ENCODE measurements at regions not wholly inside any gene's neighbourhood (a gene's known extent, or its start where the extent isn't known, plus 50 kb on each side); places are given as distances from the start of the nearest gene placed in this dataset. TPM values are rescaled to one million over a fixed set of nuclear protein-coding genes. Genes with fewer than 3 reads are reported as not detected.
A peak's percentile ranks its signal among the peaks of the same experiment; 100 is the strongest.

DNA sequence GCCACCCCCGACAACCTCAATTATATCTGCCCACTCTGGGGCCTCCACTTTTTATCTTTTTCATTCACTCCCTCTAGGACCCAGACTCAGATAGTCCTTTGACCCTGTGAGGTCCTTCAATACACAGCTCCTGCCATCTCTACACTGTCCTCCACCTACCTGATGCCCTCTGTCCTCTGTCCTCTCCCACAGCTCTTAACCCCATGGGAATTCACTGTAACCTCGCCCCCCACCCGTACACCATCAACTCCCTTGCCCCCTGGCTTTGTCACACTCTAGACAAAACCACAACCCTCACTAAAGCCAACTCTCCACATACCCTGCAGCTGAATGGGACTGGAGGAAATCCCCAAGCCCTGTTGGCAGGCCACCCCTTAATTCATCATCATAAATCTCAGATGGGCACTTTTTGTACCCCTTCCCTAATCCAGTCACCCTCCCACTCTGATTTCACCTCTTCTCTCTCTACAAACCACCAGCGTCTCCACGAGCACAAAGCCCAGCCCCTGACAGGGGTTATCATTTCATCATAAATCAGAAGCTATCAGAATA, 52.3 kb upstream of the ENPP6 start:
- Histone ChIP-seq H3K4me3 (no peak overlapping the region), H3K9me3 (no peaks in the 10 kb centered on the region), H3K36me3 (no peaks in the 10 kb centered on the region), H3K27ac (no peak overlapping the region), H3K27me3 (no peaks in the 10 kb centered on the region), H3K4me1 (peaks cover 0 to 10% (median 3%) of the 10 kb centered on the region in 4 donors)
- no peak for DNase-seq (ENCODE audit: low spot score in 2 of 2)
- TF ChIP-seq EP300 (IDR thresholded peaks at IDR 0.05) (no peak), POLR2A (IDR thresholded peaks at IDR 0.05) (no peak)
- TF ChIP-seq, protein P1, sequence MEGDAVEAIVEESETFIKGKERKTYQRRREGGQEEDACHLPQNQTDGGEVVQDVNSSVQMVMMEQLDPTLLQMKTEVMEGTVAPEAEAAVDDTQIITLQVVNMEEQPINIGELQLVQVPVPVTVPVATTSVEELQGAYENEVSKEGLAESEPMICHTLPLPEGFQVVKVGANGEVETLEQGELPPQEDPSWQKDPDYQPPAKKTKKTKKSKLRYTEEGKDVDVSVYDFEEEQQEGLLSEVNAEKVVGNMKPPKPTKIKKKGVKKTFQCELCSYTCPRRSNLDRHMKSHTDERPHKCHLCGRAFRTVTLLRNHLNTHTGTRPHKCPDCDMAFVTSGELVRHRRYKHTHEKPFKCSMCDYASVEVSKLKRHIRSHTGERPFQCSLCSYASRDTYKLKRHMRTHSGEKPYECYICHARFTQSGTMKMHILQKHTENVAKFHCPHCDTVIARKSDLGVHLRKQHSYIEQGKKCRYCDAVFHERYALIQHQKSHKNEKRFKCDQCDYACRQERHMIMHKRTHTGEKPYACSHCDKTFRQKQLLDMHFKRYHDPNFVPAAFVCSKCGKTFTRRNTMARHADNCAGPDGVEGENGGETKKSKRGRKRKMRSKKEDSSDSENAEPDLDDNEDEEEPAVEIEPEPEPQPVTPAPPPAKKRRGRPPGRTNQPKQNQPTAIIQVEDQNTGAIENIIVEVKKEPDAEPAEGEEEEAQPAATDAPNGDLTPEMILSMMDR (IDR thresholded peaks at IDR 0.05): no peak
- 66 to 75% methylated on average over 5 of the region's 5 CpGs for WGBS, 2 donors

DNA sequence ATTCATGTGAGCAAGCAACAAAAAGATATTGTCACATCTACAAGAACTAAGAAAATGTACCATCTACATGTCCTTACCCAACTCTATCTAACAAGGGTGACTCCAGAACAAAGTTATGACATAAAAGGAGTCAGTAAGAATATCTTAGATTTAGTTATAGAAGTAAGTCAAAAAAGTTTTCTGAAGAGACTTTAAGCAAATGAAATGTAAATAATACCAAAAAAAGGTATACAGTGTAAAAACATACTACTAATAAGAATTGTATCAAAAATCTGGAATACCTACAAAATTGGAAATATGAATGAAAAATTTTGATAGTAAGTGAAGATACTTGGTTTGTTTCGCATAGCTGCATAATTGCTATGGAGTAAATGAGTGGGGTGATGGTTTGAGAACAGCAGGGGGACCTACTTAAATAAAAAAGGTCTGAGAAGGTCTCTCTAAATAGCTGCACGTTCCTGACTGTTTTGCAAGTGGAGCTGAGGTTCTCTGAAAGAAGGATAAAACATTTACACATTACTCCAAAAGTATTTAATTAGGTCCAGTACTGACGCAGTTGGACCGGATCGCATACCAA, 51.0 kb upstream of the ENPP6 start:
- Histone ChIP-seq H3K36me3 (no peaks in the 10 kb centered on the region), H3K4me3 (no peak overlapping the region), H3K27me3 (no peaks in the 10 kb centered on the region), H3K4me1 (peaks cover 0 to 17% (median 4%) of the 10 kb centered on the region in 4 donors), H3K9me3 (no peaks in the 10 kb centered on the region), H3K27ac (peak overlapping the region in 3 of 4 donors; percentile 72 to 86 (median 74))
- DNase-seq (ENCODE audit: low spot score in 2 of 2): no peak
- WGBS, 2 donors: 79 to 81% methylated on average over 5 of the region's 5 CpGs
- TF ChIP-seq, protein P1 (IDR thresholded peaks at IDR 0.05): no peak
- no peak for TF ChIP-seq EP300 (IDR thresholded peaks at IDR 0.05)
- no peak for TF ChIP-seq POLR2A (IDR thresholded peaks at IDR 0.05)

DNA sequence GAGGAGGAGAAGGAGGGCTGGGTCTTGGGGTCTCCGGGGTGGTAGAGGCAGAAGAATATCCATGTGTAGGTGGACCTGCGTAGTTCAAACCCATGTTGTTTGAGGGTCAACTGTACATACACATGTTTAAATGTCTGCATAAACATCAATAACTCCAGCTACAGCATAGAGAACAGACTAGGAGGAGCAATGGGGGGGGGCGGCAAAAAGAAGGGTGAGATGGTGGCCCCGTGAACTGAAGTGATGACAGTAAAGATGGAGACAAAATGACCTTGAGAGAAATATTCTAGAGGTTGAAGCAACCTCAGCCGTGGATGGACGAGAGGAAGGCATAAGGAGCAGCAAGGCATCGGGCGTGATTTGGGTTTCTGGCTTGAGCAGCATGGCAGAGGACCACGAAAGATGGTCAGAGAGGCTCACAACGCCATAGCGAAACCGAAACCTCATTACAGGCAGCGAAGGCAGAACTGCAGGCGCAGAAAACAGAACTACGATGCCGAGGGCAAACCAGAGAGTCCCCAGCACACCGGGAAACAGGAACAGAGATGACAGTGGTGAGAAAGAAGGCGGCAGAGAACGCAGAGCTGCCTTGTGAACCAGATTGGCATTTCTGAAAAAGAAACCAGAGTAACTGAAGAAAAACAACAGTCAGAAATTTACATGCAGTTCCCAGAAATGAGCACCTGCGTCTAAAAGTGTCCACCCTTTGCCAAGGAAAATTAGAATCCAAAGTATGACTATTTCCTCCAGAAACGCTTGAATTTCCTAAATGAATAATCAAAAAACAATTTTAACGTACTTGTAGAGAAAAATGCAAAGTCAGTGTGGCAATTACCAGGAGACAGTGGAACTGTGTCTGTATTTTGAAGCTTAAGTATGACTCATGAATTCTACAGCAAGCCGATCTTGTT, 50.3 kb upstream of the ENPP6 start:
- H3K4me1 ChIP-seq: peaks cover 0 to 17% (median 4%) of the 10 kb centered on the region in 4 donors
- WGBS, 2 donors: 65% methylated on average over 23 of the region's 23 CpGs
- peak overlapping the region; percentile 4 to 25 (median 20) for H3K4me3 ChIP-seq
- TF ChIP-seq POLR2A (IDR thresholded peaks at IDR 0.05) (no peak), EP300 (IDR thresholded peaks at IDR 0.05) (peak in 1 of 2 donors; percentile 41)
- TF ChIP-seq, protein P1 (IDR thresholded peaks at IDR 0.05): no peak
- no peaks in the 10 kb centered on the region for H3K36me3 ChIP-seq
- no peaks in the 10 kb centered on the region for H3K27me3 ChIP-seq
- H3K27ac ChIP-seq: peak overlapping the region in 3 of 4 donors; percentile 72 to 86 (median 74)
- DNase-seq (ENCODE audit: low spot score in 2 of 2): peak in 1 of 2 donors; percentile 32
- H3K9me3 ChIP-seq: no peaks in the 10 kb centered on the region

Small RNA genes lying in the stretch of these regions (small RNA-seq; reads per million reads assigned to genes)
- gene RN7SL28P: not detected
